ENCODE measurements at regions not wholly inside any gene's neighbourhood (a gene's known extent, or its start where the extent isn't known, plus 50 kb on each side); places are given as distances from the start of the nearest gene placed in this dataset.

- Histone ChIP-seq H3K9me3 (ENCODE audit: control insufficient read depth, insufficient read depth, low read length) (no peaks in the 10 kb centered on the region; the same call in 1 of the 2 replicates), H3K4me3 (ENCODE audit: low read length) (no peak overlapping the region), H3K36me3 (ENCODE audit: control insufficient read depth, insufficient read depth, low read length) (no peaks in the 10 kb centered on the region), H3K27me3 (ENCODE audit: control insufficient read depth, insufficient read depth, low read length) (no peaks in the 10 kb centered on the region), H3K27ac (ENCODE audit: low read length) (no peak overlapping the region), H3K4me1 (ENCODE audit: control insufficient read depth, insufficient read depth, low read length) (no peaks in the 10 kb centered on the region)
- no peak for DNase-seq (ENCODE audit: low read depth, low spot score)
Measured at GRCh38 chr1:58316141-58316540, 230.4 kb downstream of the OMA1 start.

GRCh38 chr1:58312971-58313563 lies 233.5 kb downstream of the OMA1 start:
- peaks cover under 1% of the 10 kb centered on the region; the same call in 1 of the 2 replicates for H3K4me1 ChIP-seq (ENCODE audit: control insufficient read depth, insufficient read depth, low read length)
- no peaks in the 10 kb centered on the region for H3K9me3 ChIP-seq (ENCODE audit: control insufficient read depth, insufficient read depth, low read length)
- H3K27me3 ChIP-seq (ENCODE audit: control insufficient read depth, insufficient read depth, low read length), result no peaks in the 10 kb centered on the region
- H3K4me3 ChIP-seq (ENCODE audit: low read length), result no peak overlapping the region
- H3K36me3 ChIP-seq (ENCODE audit: control insufficient read depth, insufficient read depth, low read length), result no peaks in the 10 kb centered on the region
- DNase-seq (ENCODE audit: low read depth, low spot score), result no peak
- H3K27ac ChIP-seq (ENCODE audit: low read length), result no peak overlapping the region

GRCh38 chr1:58312461-58312860 lies 234.1 kb downstream of the OMA1 start:
- Histone ChIP-seq H3K27me3 (ENCODE audit: control insufficient read depth, insufficient read depth, low read length) (no peaks in the 10 kb centered on the region), H3K4me3 (ENCODE audit: low read length) (no peak overlapping the region), H3K4me1 (ENCODE audit: control insufficient read depth, insufficient read depth, low read length) (peaks cover 3% of the 10 kb centered on the region; the same call in 1 of the 2 replicates), H3K9me3 (ENCODE audit: control insufficient read depth, insufficient read depth, low read length) (no peaks in the 10 kb centered on the region), H3K27ac (ENCODE audit: low read length) (no peak overlapping the region), H3K36me3 (ENCODE audit: control insufficient read depth, insufficient read depth, low read length) (no peaks in the 10 kb centered on the region)
- WGBS (ENCODE audit: insufficient coverage, insufficient read length), result no CpG with 5 or more reads among the region's 4 CpGs
- no peak for DNase-seq (ENCODE audit: low read depth, low spot score)

- Histone ChIP-seq H3K4me1 (ENCODE audit: control insufficient read depth, insufficient read depth, low read length) (peaks cover 3% of the 10 kb centered on the region; the same call in 1 of the 2 replicates), H3K36me3 (ENCODE audit: control insufficient read depth, insufficient read depth, low read length) (no peaks in the 10 kb centered on the region), H3K27me3 (ENCODE audit: control insufficient read depth, insufficient read depth, low read length) (no peaks in the 10 kb centered on the region), H3K27ac (ENCODE audit: low read length) (no peak overlapping the region), H3K9me3 (ENCODE audit: control insufficient read depth, insufficient read depth, low read length) (no peaks in the 10 kb centered on the region), H3K4me3 (ENCODE audit: low read length) (no peak overlapping the region)
- WGBS (ENCODE audit: insufficient coverage, insufficient read length), result no CpG with 5 or more reads among the region's 1 CpG
- no peak for DNase-seq (ENCODE audit: low read depth, low spot score)
Measured at GRCh38 chr1:58310881-58311280, 235.6 kb downstream of the OMA1 start.

GRCh38 chr1:58310469-58310868 lies 236.1 kb downstream of the OMA1 start:
- Histone ChIP-seq H3K4me3 (ENCODE audit: low read length) (no peak overlapping the region), H3K36me3 (ENCODE audit: control insufficient read depth, insufficient read depth, low read length) (no peaks in the 10 kb centered on the region)

GRCh38 chr1:58308206-58308605 lies 238.3 kb downstream of the OMA1 start:
- no CpG with 5 or more reads among the region's 1 CpG for WGBS (ENCODE audit: insufficient coverage, insufficient read length)
- H3K27me3 ChIP-seq (ENCODE audit: control insufficient read depth, insufficient read depth, low read length), result no peaks in the 10 kb centered on the region
- DNase-seq (ENCODE audit: low read depth, low spot score), result no peak

More at GRCh38 chr1:58310469-58310868, 236.1 kb downstream of the OMA1 start:
- no peaks in the 10 kb centered on the region for H3K27me3 ChIP-seq (ENCODE audit: control insufficient read depth, insufficient read depth, low read length)
- no peak overlapping the region for H3K27ac ChIP-seq (ENCODE audit: low read length)
- no peak for DNase-seq (ENCODE audit: low read depth, low spot score)
- WGBS (ENCODE audit: insufficient coverage, insufficient read length), result no CpG with 5 or more reads among the region's 2 CpGs
- peaks cover 3% of the 10 kb centered on the region; the same call in 1 of the 2 replicates for H3K4me1 ChIP-seq (ENCODE audit: control insufficient read depth, insufficient read depth, low read length)
- no peaks in the 10 kb centered on the region for H3K9me3 ChIP-seq (ENCODE audit: control insufficient read depth, insufficient read depth, low read length)

GRCh38 chr1:58307431-58307830 lies 239.1 kb downstream of the OMA1 start:
- no peaks in the 10 kb centered on the region for H3K36me3 ChIP-seq (ENCODE audit: control insufficient read depth, insufficient read depth, low read length)
- H3K27me3 ChIP-seq (ENCODE audit: control insufficient read depth, insufficient read depth, low read length), result no peaks in the 10 kb centered on the region
- H3K4me1 ChIP-seq (ENCODE audit: control insufficient read depth, insufficient read depth, low read length), result peaks cover 3% of the 10 kb centered on the region; the same call in 1 of the 2 replicates
- H3K9me3 ChIP-seq (ENCODE audit: control insufficient read depth, insufficient read depth, low read length), result no peaks in the 10 kb centered on the region
- no peak overlapping the region for H3K4me3 ChIP-seq (ENCODE audit: low read length)
- H3K27ac ChIP-seq (ENCODE audit: low read length), result no peak overlapping the region
- no peak for DNase-seq (ENCODE audit: low read depth, low spot score)
- no CpG with 5 or more reads among the region's 1 CpG for WGBS (ENCODE audit: insufficient coverage, insufficient read length)

More at GRCh38 chr1:58308206-58308605, 238.3 kb downstream of the OMA1 start:
- H3K27ac ChIP-seq (ENCODE audit: low read length), result no peak overlapping the region
- peaks cover 3% of the 10 kb centered on the region; the same call in 1 of the 2 replicates for H3K4me1 ChIP-seq (ENCODE audit: control insufficient read depth, insufficient read depth, low read length)
- no peak overlapping the region for H3K4me3 ChIP-seq (ENCODE audit: low read length)
- H3K9me3 ChIP-seq (ENCODE audit: control insufficient read depth, insufficient read depth, low read length), result no peaks in the 10 kb centered on the region
- H3K36me3 ChIP-seq (ENCODE audit: control insufficient read depth, insufficient read depth, low read length), result no peaks in the 10 kb centered on the region

- Histone ChIP-seq H3K27ac (ENCODE audit: low read length) (no peak overlapping the region), H3K27me3 (ENCODE audit: control insufficient read depth, insufficient read depth, low read length) (no peaks in the 10 kb centered on the region), H3K4me3 (ENCODE audit: low read length) (no peak overlapping the region), H3K4me1 (ENCODE audit: control insufficient read depth, insufficient read depth, low read length) (peaks cover 3% of the 10 kb centered on the region; the same call in 1 of the 2 replicates), H3K36me3 (ENCODE audit: control insufficient read depth, insufficient read depth, low read length) (no peaks in the 10 kb centered on the region), H3K9me3 (ENCODE audit: control insufficient read depth, insufficient read depth, low read length) (no peaks in the 10 kb centered on the region)
- WGBS (ENCODE audit: insufficient coverage, insufficient read length), result no CpG with 5 or more reads among the region's 1 CpG
- no peak for DNase-seq (ENCODE audit: low read depth, low spot score)
Measured at GRCh38 chr1:58305622-58306021, 240.9 kb downstream of the OMA1 start.

- Histone ChIP-seq H3K27ac (ENCODE audit: low read length) (no peak overlapping the region), H3K9me3 (ENCODE audit: control insufficient read depth, insufficient read depth, low read length) (no peaks in the 10 kb centered on the region), H3K36me3 (ENCODE audit: control insufficient read depth, insufficient read depth, low read length) (no peaks in the 10 kb centered on the region), H3K4me1 (ENCODE audit: control insufficient read depth, insufficient read depth, low read length) (peaks cover 3% of the 10 kb centered on the region; the same call in 1 of the 2 replicates), H3K4me3 (ENCODE audit: low read length) (no peak overlapping the region), H3K27me3 (ENCODE audit: control insufficient read depth, insufficient read depth, low read length) (no peaks in the 10 kb centered on the region)
- no CpG with 5 or more reads among the region's 5 CpGs for WGBS (ENCODE audit: insufficient coverage, insufficient read length)
- DNase-seq (ENCODE audit: low read depth, low spot score), result no peak
Measured at GRCh38 chr1:58304346-58304975, 242.1 kb downstream of the OMA1 start.

GRCh38 chr1:58303841-58304240 lies 242.7 kb downstream of the OMA1 start:
- Histone ChIP-seq H3K9me3 (ENCODE audit: control insufficient read depth, insufficient read depth, low read length) (no peaks in the 10 kb centered on the region), H3K27ac (ENCODE audit: low read length) (no peak overlapping the region), H3K4me3 (ENCODE audit: low read length) (no peak overlapping the region), H3K4me1 (ENCODE audit: control insufficient read depth, insufficient read depth, low read length) (peaks cover 3% of the 10 kb centered on the region; the same call in 1 of the 2 replicates), H3K36me3 (ENCODE audit: control insufficient read depth, insufficient read depth, low read length) (no peaks in the 10 kb centered on the region), H3K27me3 (ENCODE audit: control insufficient read depth, insufficient read depth, low read length) (no peaks in the 10 kb centered on the region)
- no CpG with 5 or more reads among the region's 3 CpGs for WGBS (ENCODE audit: insufficient coverage, insufficient read length)
- no peak for DNase-seq (ENCODE audit: low read depth, low spot score)

- H3K4me1 ChIP-seq (ENCODE audit: control insufficient read depth, insufficient read depth, low read length), result no peaks in the 10 kb centered on the region
- no peak overlapping the region for H3K4me3 ChIP-seq (ENCODE audit: low read length)
- WGBS (ENCODE audit: insufficient coverage, insufficient read length), result no CpG with 5 or more reads among the region's 1 CpG
- no peaks in the 10 kb centered on the region for H3K9me3 ChIP-seq (ENCODE audit: control insufficient read depth, insufficient read depth, low read length)
- H3K27me3 ChIP-seq (ENCODE audit: control insufficient read depth, insufficient read depth, low read length), result no peaks in the 10 kb centered on the region
- H3K27ac ChIP-seq (ENCODE audit: low read length), result no peak overlapping the region
- no peak for DNase-seq (ENCODE audit: low read depth, low spot score)
- no peaks in the 10 kb centered on the region for H3K36me3 ChIP-seq (ENCODE audit: control insufficient read depth, insufficient read depth, low read length)
Measured at GRCh38 chr1:58293388-58293787, 253.1 kb downstream of the OMA1 start.

All from iPS DF 6.9 (cell line).